Left lung (tissue), 4 donors: ENCODE measurements at regions not wholly inside any gene's neighbourhood (a gene's known extent, or its start where the extent isn't known, plus 50 kb on each side); places are given as distances from the start of the nearest gene placed in this dataset.

Experiments used
- ATAC-seq: fragments of 200-7000 bp; cut with Tn5 transposase; one replicate; pipeline ENCODE4 v1.9.1; 2020; ENCODE audit warnings: moderate library complexity
- DNase-seq, 4 donors: peaks; one replicate each; pipeline ENCODE4 v3.0.0-alpha.2; 2013 to 2020
- H3K27ac ChIP-seq, 2 donors: fragments of 200-600 bp; sonication (generic) in 1 of 2; one replicate each; pipeline versions ENCODE4 v1.5.0 to v1.8.0; 2020 to 2021
- H3K27me3 ChIP-seq, 2 donors: fragments of 200-600 bp; sonication (generic) in 1 of 2; one replicate each; pipeline versions ENCODE4 v1.5.0 to v1.8.0; 2020 to 2021
- H3K36me3 ChIP-seq, 2 donors: fragments of 200-600 bp; sonication (generic) in 1 of 2; one replicate each; pipeline versions ENCODE4 v1.5.0 to v1.8.0; 2020 to 2021
- H3K4me1 ChIP-seq, 2 donors: fragments of 200-600 bp; one replicate each; pipeline ENCODE4 v1.8.0; 2021
- H3K4me3 ChIP-seq, 2 donors: fragments of 200-600 bp; sonication (generic) in 1 of 2; one replicate each; pipeline versions ENCODE4 v1.5.0 to v1.8.0; 2020 to 2021; ENCODE audit warnings: mild to moderate bottlenecking in 1 of 2
- H3K9me3 ChIP-seq, 2 donors: fragments of 200-600 bp; sonication (generic) in 1 of 2; one replicate each; pipeline versions ENCODE4 v1.5.0 to v1.8.0; 2020 to 2021
- CTCF ChIP-seq, 2 donors: fragments of 200-600 bp; sonication (generic) in 1 of 2; IDR thresholded peaks; one replicate each; pipeline versions ENCODE4 v1.5.0 to v1.8.0; 2021; ENCODE audit warnings: antibody characterized with exemption in 2 of 2
- intact Hi-C, 2 donors: fragments of 100-400 bp; cut with DNase I; formaldehyde crosslinking; loops; one replicate each; pipeline versions ENCODE4 v1.11.2 to v1.14.2; 2022
- donor health status: DM: no; HTN: yes; CAD: no.
- donor health status: DM: no; HTN: no; CAD: no.

GRCh38 chr12:16495196-16495595 is 110.8 kb downstream of the LMO3 start:
- no peaks in the 10 kb centered on the region for H3K36me3 ChIP-seq
- TF ChIP-seq CTCF (IDR thresholded peaks at IDR 0.05): no peak
- no peak overlapping the region for H3K4me3 ChIP-seq

More at GRCh38 chr12:16495196-16495595, 110.8 kb downstream of the LMO3 start:
- H3K9me3 ChIP-seq: no peaks in the 10 kb centered on the region
- H3K27ac ChIP-seq: no peak overlapping the region
- DNase-seq: no peak
- intact Hi-C loops: no loop called here
- ATAC-seq: no peak
- H3K27me3 ChIP-seq: no peaks in the 10 kb centered on the region
- H3K4me1 ChIP-seq: no peaks in the 10 kb centered on the region
